Suprapubic skin (tissue), 3 donors: ENCODE measurements at regions not wholly inside any gene's neighbourhood (a gene's known extent, or its start where the extent isn't known, plus 50 kb on each side); places are given as distances from the start of the nearest gene placed in this dataset.

Source experiments
- CTCF ChIP-seq, 2 donors: fragments of 200-600 bp in 1 of 2; fragments of 450-650 bp in 1 of 2; sonication (generic) in 1 of 2; IDR thresholded peaks; one replicate each; pipeline ENCODE4 v1.5.1; 2016 to 2019; ENCODE audit warnings: antibody characterized with exemption in 2 of 2, mild to moderate bottlenecking in 1 of 2, moderate library complexity in 1 of 2
- POLR2A ChIP-seq, 2 donors: fragments of 450-650 bp; IDR thresholded peaks; one replicate each; pipeline ENCODE4 v1.6.1; 2017; ENCODE audit warnings: antibody characterized with exemption in 2 of 2, mild to moderate bottlenecking in 2 of 2, moderate library complexity in 2 of 2

DNA sequence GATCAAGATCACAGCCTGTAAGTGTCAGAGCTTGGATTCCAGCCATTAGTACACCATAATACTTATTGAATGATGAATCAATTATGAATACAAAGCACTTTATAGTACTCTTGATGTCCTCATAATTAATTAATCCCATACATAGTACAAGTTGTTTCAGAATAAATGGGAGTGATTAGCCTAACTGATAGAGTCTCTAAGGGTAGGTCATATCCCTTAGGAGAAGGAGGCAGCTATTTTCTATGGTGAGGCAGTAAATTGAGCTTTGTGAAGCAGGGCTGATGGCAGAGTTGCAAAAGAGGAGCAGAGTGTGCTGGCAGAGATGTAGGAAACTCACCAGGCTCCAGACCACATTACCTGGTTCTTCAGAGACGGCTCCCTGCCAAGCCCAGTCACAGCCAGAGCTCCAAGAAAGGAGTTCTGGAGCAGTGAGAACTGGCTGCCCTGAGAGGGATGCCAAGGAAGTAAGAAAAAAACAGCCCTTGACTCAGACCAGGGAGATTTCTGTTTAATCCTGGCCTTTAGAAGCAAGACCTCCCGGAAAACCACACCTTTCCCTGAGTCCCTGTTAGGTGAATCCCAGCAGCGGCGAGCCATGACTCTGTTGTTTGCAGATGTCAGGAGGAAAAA is 112.9 kb downstream of the SH3TC2 start:
- TF ChIP-seq CTCF (IDR thresholded peaks at IDR 0.05) (no peak), POLR2A (IDR thresholded peaks at IDR 0.05) (no peak)
